Testis (tissue), 2 donors: ENCODE measurements at regions not wholly inside any gene's neighbourhood (a gene's known extent, or its start where the extent isn't known, plus 50 kb on each side); places are given as distances from the start of the nearest gene placed in this dataset.

Experiments
- DNase-seq: peaks from one replicate; pipeline ENCODE4 v3.0.0-alpha.2; 2019
- H3K27ac ChIP-seq, 2 donors: fragments of 200-600 bp; sonication (generic); one replicate each; pipeline ENCODE4 v1.5.1; 2019
- H3K27me3 ChIP-seq: fragments of 200-600 bp; sonication (generic); one replicate; pipeline ENCODE4 v1.5.1; 2019
- H3K36me3 ChIP-seq: fragments of 200-600 bp; sonication (generic); one replicate; pipeline ENCODE4 v1.5.1; 2017; ENCODE audit warnings: low read depth; ENCODE audit errors: missing control alignments
- H3K4me1 ChIP-seq: fragments of 200-600 bp; sonication (generic); one replicate; pipeline ENCODE4 v1.5.1; 2019
- H3K4me3 ChIP-seq, 2 donors: fragments of 200-600 bp; sonication (generic); one replicate each; pipeline ENCODE4 v1.5.1; 2017 to 2019
- H3K9me3 ChIP-seq: fragments of 200-600 bp; sonication (generic); one replicate; pipeline ENCODE4 v1.5.1; 2017
- CTCF ChIP-seq, 3 experiments: fragments of 450-650 bp in 2 of 3; fragments of 200-600 bp in 1 of 3; sonication (generic) in 1 of 3; IDR thresholded peaks; one replicate each; pipeline ENCODE4 v1.5.1; 2016 to 2019; ENCODE audit warnings: antibody characterized with exemption in 3 of 3, mild to moderate bottlenecking in 2 of 3, moderate library complexity in 1 of 3
- POLR2A ChIP-seq: fragments of 450-650 bp; IDR thresholded peaks from one replicate; pipeline ENCODE4 v1.6.1; 2017; ENCODE audit warnings: antibody characterized with exemption, mild to moderate bottlenecking, moderate library complexity
- WGBS, 2 donors: methylation state at CpG; one replicate each; pipeline ENCODE4 v1.1.5; 2018; 5-methylcytosine and 5-hydroxymethylcytosine counted together
- intact Hi-C: fragments of 100-400 bp; cut with DNase I; formaldehyde crosslinking; loops from one replicate; pipeline ENCODE4 v1.15.1; 2023; ENCODE audit warnings: low total_unique reads

GRCh38 chr11:131172011-131172410 lies 198.4 kb upstream of the NTM start:
- 71 to 77% methylated on average over 2 of the region's 2 CpGs for WGBS, 2 donors

DNA sequence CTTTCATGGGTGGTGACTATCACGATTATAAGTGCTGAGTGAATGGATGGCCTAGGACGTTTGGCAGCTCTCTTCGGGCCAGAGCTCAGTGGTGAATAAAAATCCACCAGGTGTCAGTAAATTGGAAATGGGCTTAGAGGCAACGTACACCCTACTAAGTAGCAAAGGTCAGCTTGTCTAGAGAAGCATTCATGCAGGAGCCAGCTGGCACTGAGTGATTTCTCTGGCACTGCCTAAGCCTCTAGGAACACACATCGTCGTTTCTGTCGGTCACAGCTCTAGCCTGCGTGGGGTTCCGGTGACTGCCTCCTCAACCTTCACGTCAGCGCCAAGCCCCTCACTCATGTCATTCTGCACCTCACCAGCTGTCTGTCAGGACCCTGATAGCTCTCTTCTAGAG lies 192.4 kb upstream of the NTM start:
- WGBS, 2 donors, result 81 to 83% methylated on average over 9 to 11 of the region's 11 CpGs
- intact Hi-C loops, result no loop called here

More at GRCh38 chr11:131172011-131172410, 198.4 kb upstream of the NTM start:
- intact Hi-C loops, result no loop called here
- TF ChIP-seq POLR2A, result no peak
- no peak for TF ChIP-seq CTCF (IDR thresholded peaks at IDR 0.05)
- Histone ChIP-seq H3K27ac (no peak overlapping the region), H3K9me3 (no peaks in the 10 kb centered on the region), H3K4me1 (no peaks in the 10 kb centered on the region), H3K27me3 (no peaks in the 10 kb centered on the region), H3K36me3 (no peaks in the 10 kb centered on the region), H3K4me3 (no peak overlapping the region)
- DNase-seq, result no peak

GRCh38 chr11:131178596-131178995 lies 191.8 kb upstream of the NTM start:
- no peak for DNase-seq
- no peak for TF ChIP-seq POLR2A
- no peak for TF ChIP-seq CTCF (IDR thresholded peaks at IDR 0.05)
- Histone ChIP-seq H3K27me3 (no peaks in the 10 kb centered on the region), H3K4me1 (no peaks in the 10 kb centered on the region), H3K9me3 (no peaks in the 10 kb centered on the region), H3K27ac (no peak overlapping the region), H3K4me3 (no peak overlapping the region), H3K36me3 (no peaks in the 10 kb centered on the region)
- intact Hi-C loops, result no loop called here
- WGBS, 2 donors, result 69 to 73% methylated on average over 3 of the region's 3 CpGs

More for the DNA sequence above, 192.4 kb upstream of the NTM start:
- Histone ChIP-seq H3K27ac (no peak overlapping the region), H3K9me3 (no peaks in the 10 kb centered on the region), H3K36me3 (no peaks in the 10 kb centered on the region), H3K4me1 (no peaks in the 10 kb centered on the region), H3K27me3 (no peaks in the 10 kb centered on the region), H3K4me3 (no peak overlapping the region)
- TF ChIP-seq CTCF (IDR thresholded peaks at IDR 0.05), result no peak
- no peak for TF ChIP-seq POLR2A
- DNase-seq, result no peak

GRCh38 chr11:131179836-131180235 lies 190.6 kb upstream of the NTM start:
- no peak for DNase-seq
- no peaks in the 10 kb centered on the region for H3K36me3 ChIP-seq
- H3K9me3 ChIP-seq, result no peaks in the 10 kb centered on the region
- TF ChIP-seq CTCF (IDR thresholded peaks at IDR 0.05), result no peak
- no peak for TF ChIP-seq POLR2A
- no peak overlapping the region for H3K27ac ChIP-seq
- 89 to 90% methylated on average over 4 of the region's 4 CpGs for WGBS, 2 donors
- H3K27me3 ChIP-seq, result no peaks in the 10 kb centered on the region
- H3K4me3 ChIP-seq, result no peak overlapping the region
- intact Hi-C loops, result no loop called here
- H3K4me1 ChIP-seq, result no peaks in the 10 kb centered on the region

- Histone ChIP-seq H3K27me3 (no peaks in the 10 kb centered on the region), H3K4me1 (peaks cover 11% of the 10 kb centered on the region), H3K36me3 (no peaks in the 10 kb centered on the region), H3K4me3 (no peak overlapping the region), H3K27ac (peak overlapping the region in 1 of 2 donors; percentile 14), H3K9me3 (no peaks in the 10 kb centered on the region)
- TF ChIP-seq CTCF (IDR thresholded peaks at IDR 0.05) (no peak), POLR2A (no peak)
- intact Hi-C loops, result no loop called here
- peak; percentile 32 for DNase-seq
- WGBS, 2 donors, result 51 to 56% methylated on average over 3 of the region's 3 CpGs
These were observed 184.5 kb upstream of the NTM start for GRCh38 chr11:131185915-131186314.
